H1 (cell line): ENCODE measurements at regions not wholly inside any gene's neighbourhood (a gene's known extent, or its start where the extent isn't known, plus 50 kb on each side); places are given as distances from the start of the nearest gene placed in this dataset.

ENCODE experiments used
- CBX8 ChIP-seq: fragments of 300-800, 300-1000 bp; sonication (generic); IDR thresholded peaks from 2 replicates; pipeline ENCODE4 v1.7.1; 2016; ENCODE audit warnings: low read depth, low read length, borderline replicate concordance
- POU5F1 ChIP-seq: IDR thresholded peaks from 2 replicates; pipeline ENCODE4 v1.6.1; 2011; ENCODE audit warnings: low read depth, mild to moderate bottlenecking, low read length, moderate library complexity

GRCh38 chr3:167078070-167078622 is 302.0 kb downstream of the ZBBX start (continued):
- no peak for TF ChIP-seq CBX8
- no peak for TF ChIP-seq POU5F1
